Ishikawa (cell line): ENCODE measurements at regions not wholly inside any gene's neighbourhood (a gene's known extent, or its start where the extent isn't known, plus 50 kb on each side); places are given as distances from the start of the nearest gene placed in this dataset.

Experiments
- CEBPB ChIP-seq: IDR thresholded peaks from 2 replicates; pipeline ENCODE4 v1.6.1; 2012
- CREB1 ChIP-seq: IDR thresholded peaks from 2 replicates; pipeline ENCODE4 v1.6.1; 2012; ENCODE audit warnings: low read depth
- EP300 ChIP-seq: IDR thresholded peaks from 2 replicates; pipeline ENCODE4 v1.6.1; 2012; ENCODE audit warnings: borderline replicate concordance
- FOXM1 ChIP-seq: IDR thresholded peaks from 2 replicates; pipeline ENCODE4 v1.6.1; 2012; ENCODE audit warnings: low read depth, borderline replicate concordance
- MAX ChIP-seq: IDR thresholded peaks from 2 replicates; pipeline ENCODE4 v1.6.1; 2012
- RAD21 ChIP-seq: IDR thresholded peaks from 2 replicates; pipeline ENCODE4 v1.6.1; 2012; ENCODE audit warnings: low read depth
- TAF1 ChIP-seq: IDR thresholded peaks from 2 replicates; pipeline ENCODE4 v1.6.1; 2012; ENCODE audit warnings: low read depth, mild to moderate bottlenecking
- TEAD4 ChIP-seq: IDR thresholded peaks from 2 replicates; pipeline ENCODE4 v1.6.1; 2012
- YY1 ChIP-seq: IDR thresholded peaks from 2 replicates; pipeline ENCODE4 v1.6.1; 2012; ENCODE audit warnings: low read depth
- TF ChIP-seq, protein P1 (sequence below): IDR thresholded peaks from 2 replicates; pipeline ENCODE4 v1.6.1; 2012; ENCODE audit warnings: low read depth, mild to moderate bottlenecking
- TF ChIP-seq, protein P2 (sequence below): IDR thresholded peaks from 2 replicates; pipeline ENCODE4 v1.6.1; 2012

DNA sequence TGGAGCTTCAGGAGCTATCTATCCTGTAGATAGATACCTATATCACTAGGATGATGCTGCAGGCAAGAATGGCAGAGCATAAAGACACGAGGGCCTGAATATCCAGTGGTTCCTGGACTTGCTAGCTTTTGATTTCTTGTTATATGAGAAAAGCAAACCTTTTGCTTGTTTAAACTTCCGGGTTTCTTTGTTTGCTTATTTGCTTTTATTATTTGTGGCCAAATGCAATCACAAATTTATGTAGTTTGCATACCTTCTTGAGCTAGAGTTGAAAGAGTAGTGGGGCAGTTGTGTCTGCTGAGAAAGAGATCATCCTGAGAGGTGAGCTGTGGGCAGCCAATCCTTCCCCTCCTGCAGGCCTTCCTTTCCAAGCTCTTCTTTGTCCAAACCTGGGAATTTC, 245.7 kb downstream of the AR start:
- TF ChIP-seq TEAD4 (no peak), EP300 (no peak), TAF1 (no peak), RAD21 (no peak), CEBPB (no peak), MAX (no peak), CREB1 (no peak), YY1 (no peak), FOXM1 (no peak)
- TF ChIP-seq, protein P1, sequence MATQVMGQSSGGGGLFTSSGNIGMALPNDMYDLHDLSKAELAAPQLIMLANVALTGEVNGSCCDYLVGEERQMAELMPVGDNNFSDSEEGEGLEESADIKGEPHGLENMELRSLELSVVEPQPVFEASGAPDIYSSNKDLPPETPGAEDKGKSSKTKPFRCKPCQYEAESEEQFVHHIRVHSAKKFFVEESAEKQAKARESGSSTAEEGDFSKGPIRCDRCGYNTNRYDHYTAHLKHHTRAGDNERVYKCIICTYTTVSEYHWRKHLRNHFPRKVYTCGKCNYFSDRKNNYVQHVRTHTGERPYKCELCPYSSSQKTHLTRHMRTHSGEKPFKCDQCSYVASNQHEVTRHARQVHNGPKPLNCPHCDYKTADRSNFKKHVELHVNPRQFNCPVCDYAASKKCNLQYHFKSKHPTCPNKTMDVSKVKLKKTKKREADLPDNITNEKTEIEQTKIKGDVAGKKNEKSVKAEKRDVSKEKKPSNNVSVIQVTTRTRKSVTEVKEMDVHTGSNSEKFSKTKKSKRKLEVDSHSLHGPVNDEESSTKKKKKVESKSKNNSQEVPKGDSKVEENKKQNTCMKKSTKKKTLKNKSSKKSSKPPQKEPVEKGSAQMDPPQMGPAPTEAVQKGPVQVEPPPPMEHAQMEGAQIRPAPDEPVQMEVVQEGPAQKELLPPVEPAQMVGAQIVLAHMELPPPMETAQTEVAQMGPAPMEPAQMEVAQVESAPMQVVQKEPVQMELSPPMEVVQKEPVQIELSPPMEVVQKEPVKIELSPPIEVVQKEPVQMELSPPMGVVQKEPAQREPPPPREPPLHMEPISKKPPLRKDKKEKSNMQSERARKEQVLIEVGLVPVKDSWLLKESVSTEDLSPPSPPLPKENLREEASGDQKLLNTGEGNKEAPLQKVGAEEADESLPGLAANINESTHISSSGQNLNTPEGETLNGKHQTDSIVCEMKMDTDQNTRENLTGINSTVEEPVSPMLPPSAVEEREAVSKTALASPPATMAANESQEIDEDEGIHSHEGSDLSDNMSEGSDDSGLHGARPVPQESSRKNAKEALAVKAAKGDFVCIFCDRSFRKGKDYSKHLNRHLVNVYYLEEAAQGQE: no peak
- TF ChIP-seq, protein P2, sequence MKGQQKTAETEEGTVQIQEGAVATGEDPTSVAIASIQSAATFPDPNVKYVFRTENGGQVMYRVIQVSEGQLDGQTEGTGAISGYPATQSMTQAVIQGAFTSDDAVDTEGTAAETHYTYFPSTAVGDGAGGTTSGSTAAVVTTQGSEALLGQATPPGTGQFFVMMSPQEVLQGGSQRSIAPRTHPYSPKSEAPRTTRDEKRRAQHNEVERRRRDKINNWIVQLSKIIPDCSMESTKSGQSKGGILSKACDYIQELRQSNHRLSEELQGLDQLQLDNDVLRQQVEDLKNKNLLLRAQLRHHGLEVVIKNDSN: no peak
